Panc1 (cell line): ENCODE measurements at regions not wholly inside any gene's neighbourhood (a gene's known extent, or its start where the extent isn't known, plus 50 kb on each side); places are given as distances from the start of the nearest gene placed in this dataset.

ENCODE experiments used
- ATAC-seq: fragments of 200-7000 bp; cut with Tn5 transposase; 2 replicates; pipeline ENCODE4 v1.9.1; 2020; ENCODE audit warnings: mild to moderate bottlenecking, moderate library complexity
- BruUV-seq: library from RNA; stranded (reverse); fragments of 400-500 nt; replicated peaks from 2 replicates; lab custom pipeline; 2021; lab: Mats Ljungman, UMichigan
- CTCF ChIA-PET: fragments of 300-600 bp; sonication (Branson Sonifier 250); formaldehyde crosslinking; loops from one replicate; lab custom pipeline; 2022; ENCODE audit warnings: antibody characterized with exemption; lab: Charles Lee
- POLR2A ChIA-PET: fragments of 300-600 bp; sonication (Branson Sonifier 250); formaldehyde crosslinking; loops from one replicate; lab custom pipeline; 2022; ENCODE audit warnings: antibody characterized with exemption; lab: Charles Lee
- DNase-seq: peaks from one replicate; pipeline ENCODE4 v3.0.0-alpha.2; 2010; ENCODE audit warnings: low read depth, low spot score
- H3K27ac ChIP-seq: 2 replicates; pipeline ENCODE4 v1.5.1; 2011; ENCODE audit warnings: mild to moderate bottlenecking, low read length, inconsistent platforms
- H3K27me3 ChIP-seq: fragments of 200-500 bp; sonication (Bioruptor generic); 2 replicates; pipeline ENCODE4 v1.6.0; 2014; ENCODE audit warnings: low read length, inconsistent platforms; ENCODE audit not compliant: control insufficient read depth, insufficient read depth
- H3K36me3 ChIP-seq: fragments of 200-500 bp; sonication (Bioruptor generic); 2 replicates; pipeline ENCODE4 v1.5.1; 2014; ENCODE audit warnings: inconsistent platforms, mild to moderate bottlenecking, low read length, moderate library complexity; ENCODE audit not compliant: control insufficient read depth, insufficient read depth
- H3K4me1 ChIP-seq: 2 replicates; pipeline ENCODE4 v1.5.1; 2011; ENCODE audit warnings: inconsistent platforms, mild to moderate bottlenecking, low read length, moderate library complexity; ENCODE audit not compliant: control insufficient read depth, insufficient read depth
- H3K4me3 ChIP-seq, 2 experiments: 2 replicates each; pipeline ENCODE4 v1.5.1; 2011 to 2012; ENCODE audit warnings: low read depth in 2 of 2, low read length in 2 of 2, mild to moderate bottlenecking in 2 of 2, inconsistent platforms in 1 of 2, moderate library complexity in 1 of 2
- H3K9me3 ChIP-seq: fragments of 200-500 bp; sonication (Bioruptor generic); 2 replicates; pipeline ENCODE4 v1.5.1; 2014; ENCODE audit warnings: low read depth, mild to moderate bottlenecking, inconsistent platforms, low read length, moderate library complexity; ENCODE audit not compliant: control insufficient read depth, insufficient read depth
- CTCF ChIP-seq: fragments of 450-650 bp; IDR thresholded peaks from 2 replicates; pipeline ENCODE4 v1.5.1; 2017; ENCODE audit warnings: mild to moderate bottlenecking
- POLR2AphosphoS5 ChIP-seq: IDR thresholded peaks from 2 replicates; pipeline ENCODE4 v1.6.1; 2012; ENCODE audit warnings: mild to moderate bottlenecking, low read depth, low read length, moderate library complexity
- REST ChIP-seq, 2 experiments: IDR thresholded peaks; 2 replicates each; pipeline ENCODE4 v1.6.1; 2011 to 2012; ENCODE audit warnings: low read depth in 2 of 2, control low read depth in 1 of 2, low read length in 1 of 2, mild to moderate bottlenecking in 1 of 2, moderate library complexity in 1 of 2; ENCODE audit not compliant: insufficient read depth in 1 of 2
- SIN3A ChIP-seq: IDR thresholded peaks from 2 replicates; pipeline ENCODE4 v1.6.1; 2012; ENCODE audit warnings: low read depth, mild to moderate bottlenecking, low read length, moderate library complexity, borderline replicate concordance; ENCODE audit not compliant: insufficient read depth
- TCF7L2 ChIP-seq: IDR thresholded peaks from 2 replicates; pipeline ENCODE4 v1.6.1; 2011; ENCODE audit warnings: mild to moderate bottlenecking, low read depth, low read length, inconsistent platforms
- in situ Hi-C: cut with HindIII; loops from 2 replicates; pipeline ENCODE4 v1.10.0; 2016; ENCODE audit warnings: low sequenced_read_pairs, low pct_unique_long_range_greater_than_20kb
- intact Hi-C: fragments of 100-400 bp; cut with micrococcal nuclease; formaldehyde crosslinking; loops from one replicate; pipeline ENCODE4 v1.10.0; 2022; ENCODE audit not compliant: unreplicated experiment

- TF ChIP-seq POLR2AphosphoS5 (no peak), SIN3A (no peak), REST (IDR thresholded peaks at IDR 0.05; ENCODE audit: insufficient read depth in 1 of 2, low read depth in 2 of 2, low read length in 1 of 2) (no peak), TCF7L2 (no peak), CTCF (no peak)
- H3K27me3 ChIP-seq, result no peaks in the 10 kb centered on the region
- H3K9me3 ChIP-seq, result no peaks in the 10 kb centered on the region
- no peak overlapping the region for H3K27ac ChIP-seq
- no peaks in the 10 kb centered on the region for H3K4me1 ChIP-seq
- CTCF ChIA-PET, result no interaction called here
- ATAC-seq (no peak), DNase-seq (no peak)
- H3K4me3 ChIP-seq, result no peak overlapping the region
- no TSS peak for BruUV-seq
- H3K36me3 ChIP-seq, result no peaks in the 10 kb centered on the region
- in situ Hi-C loops, result no loop called here
- POLR2A ChIA-PET, result no interaction called here
- intact Hi-C loops, result no loop called here
These were observed 492.5 kb downstream of the MAT2B start for GRCh38 chr5:163997965-163998364.

GRCh38 chr5:164000241-164000640, 494.8 kb downstream of the MAT2B start:
- ATAC-seq (no peak), DNase-seq (no peak)
- Histone ChIP-seq H3K27ac (no peak overlapping the region), H3K4me1 (no peaks in the 10 kb centered on the region), H3K9me3 (no peaks in the 10 kb centered on the region), H3K36me3 (no peaks in the 10 kb centered on the region), H3K27me3 (no peaks in the 10 kb centered on the region), H3K4me3 (no peak overlapping the region)
- in situ Hi-C loops (no loop called here), intact Hi-C loops (no loop called here)
- BruUV-seq, result no TSS peak
- TF ChIP-seq REST (IDR thresholded peaks at IDR 0.05; ENCODE audit: insufficient read depth in 1 of 2, low read depth in 2 of 2, low read length in 1 of 2) (no peak), SIN3A (no peak), POLR2AphosphoS5 (no peak), TCF7L2 (no peak), CTCF (no peak)
- CTCF ChIA-PET, result no interaction called here
- POLR2A ChIA-PET, result no interaction called here
